Esophagus muscularis mucosa (tissue), 4 donors: ENCODE measurements at regions not wholly inside any gene's neighbourhood (a gene's known extent, or its start where the extent isn't known, plus 50 kb on each side); places are given as distances from the start of the nearest gene placed in this dataset.

Experiments
- DNase-seq: peaks from one replicate; pipeline ENCODE4 v3.0.0-alpha.2; 2017; ENCODE audit errors: extremely low spot score
- H3K27ac ChIP-seq, 4 donors: fragments of 200-600 bp; sonication (generic); replicated peaks in 1 of 4; 1 replicate in 3 of 4; 2 replicates in 1 of 4; pipeline ENCODE4 v1.5.1; 2016 to 2019; ENCODE audit warnings: mild to moderate bottlenecking in 1 of 4
- H3K27me3 ChIP-seq, 4 donors: fragments of 200-600 bp; sonication (generic); one replicate each; pipeline versions ENCODE4 v1.5.1 to v1.6.0; 2016 to 2019
- H3K36me3 ChIP-seq, 4 donors: fragments of 200-600 bp; sonication (generic); one replicate each; pipeline ENCODE4 v1.5.1; 2016 to 2019
- H3K4me1 ChIP-seq, 4 donors: fragments of 200-600 bp; sonication (generic); one replicate each; pipeline ENCODE4 v1.5.1; 2016 to 2019
- H3K4me3 ChIP-seq, 4 donors: fragments of 200-600 bp; sonication (generic); 1 replicate in 2 of 4; 2 replicates in 2 of 4; pipeline ENCODE4 v1.5.1; 2016 to 2019; ENCODE audit warnings: mild to moderate bottlenecking in 4 of 4, moderate library complexity in 1 of 4
- H3K9me3 ChIP-seq, 4 donors: fragments of 200-600 bp; sonication (generic); 1 replicate in 3 of 4; 2 replicates in 1 of 4; pipeline ENCODE4 v1.5.1; 2016 to 2019
- EP300 ChIP-seq: sonication (generic); formaldehyde crosslinking; IDR thresholded peaks from one replicate; pipeline ENCODE4 v1.6.1; 2017; ENCODE audit warnings: antibody characterized with exemption
- POLR2A ChIP-seq: fragments of 450-650 bp; IDR thresholded peaks from one replicate; pipeline ENCODE4 v1.6.1; 2017; ENCODE audit warnings: antibody characterized with exemption, moderate library complexity, mild to moderate bottlenecking, low read depth
- POLR2AphosphoS5 ChIP-seq, 2 donors: sonication (generic); formaldehyde crosslinking; IDR thresholded peaks; one replicate each; pipeline ENCODE4 v1.6.1; 2017; ENCODE audit warnings: antibody characterized with exemption in 2 of 2
- WGBS: methylation state at CpG from one replicate; pipeline ENCODE4 v1.1.5; 2018; 5-methylcytosine and 5-hydroxymethylcytosine counted together
- intact Hi-C: fragments of 100-400 bp; cut with DNase I; formaldehyde crosslinking; loops from one replicate; pipeline ENCODE4 v1.15.1; 2023
- TF ChIP-seq, protein P1 (sequence below), 3 experiments: fragments of 200-600 bp in 2 of 3; fragments of 450-650 bp in 1 of 3; sonication (generic) in 2 of 3; IDR thresholded peaks; one replicate each; pipeline ENCODE4 v1.5.1; 2017 to 2019; ENCODE audit warnings: antibody characterized with exemption in 3 of 3, mild to moderate bottlenecking in 2 of 3, moderate library complexity in 1 of 3

DNA sequence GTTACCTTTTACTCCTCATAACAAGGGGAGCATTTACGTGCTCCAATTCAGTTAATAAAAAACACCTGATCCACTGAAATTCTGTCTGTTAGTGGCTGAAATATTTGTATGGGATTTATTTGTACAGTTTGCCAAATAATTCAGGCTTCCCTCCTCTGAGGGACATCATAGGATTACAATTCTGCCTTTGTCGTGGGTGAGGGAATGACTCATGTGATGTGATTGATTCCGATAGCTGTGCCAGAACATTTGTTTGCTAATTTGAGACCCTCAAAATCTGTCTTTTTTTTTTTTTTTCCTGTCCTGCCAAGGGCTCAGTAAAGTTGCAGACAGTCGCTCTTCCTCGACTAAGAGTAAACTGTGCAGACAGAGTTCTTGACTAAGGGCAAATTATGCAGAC, 612.6 kb upstream of the CDH2 start:
- WGBS = 40% methylated on average over 5 of the region's 5 CpGs
- H3K4me1 ChIP-seq = no peaks in the 10 kb centered on the region
- no peak for DNase-seq
- H3K9me3 ChIP-seq = no peaks in the 10 kb centered on the region
- no peak overlapping the region for H3K27ac ChIP-seq
- no peaks in the 10 kb centered on the region for H3K36me3 ChIP-seq
- no peaks in the 10 kb centered on the region for H3K27me3 ChIP-seq
- no peak overlapping the region for H3K4me3 ChIP-seq
- TF ChIP-seq POLR2A (no peak), POLR2AphosphoS5 (IDR thresholded peaks at IDR 0.05) (no peak), EP300 (no peak)
- TF ChIP-seq, protein P1, sequence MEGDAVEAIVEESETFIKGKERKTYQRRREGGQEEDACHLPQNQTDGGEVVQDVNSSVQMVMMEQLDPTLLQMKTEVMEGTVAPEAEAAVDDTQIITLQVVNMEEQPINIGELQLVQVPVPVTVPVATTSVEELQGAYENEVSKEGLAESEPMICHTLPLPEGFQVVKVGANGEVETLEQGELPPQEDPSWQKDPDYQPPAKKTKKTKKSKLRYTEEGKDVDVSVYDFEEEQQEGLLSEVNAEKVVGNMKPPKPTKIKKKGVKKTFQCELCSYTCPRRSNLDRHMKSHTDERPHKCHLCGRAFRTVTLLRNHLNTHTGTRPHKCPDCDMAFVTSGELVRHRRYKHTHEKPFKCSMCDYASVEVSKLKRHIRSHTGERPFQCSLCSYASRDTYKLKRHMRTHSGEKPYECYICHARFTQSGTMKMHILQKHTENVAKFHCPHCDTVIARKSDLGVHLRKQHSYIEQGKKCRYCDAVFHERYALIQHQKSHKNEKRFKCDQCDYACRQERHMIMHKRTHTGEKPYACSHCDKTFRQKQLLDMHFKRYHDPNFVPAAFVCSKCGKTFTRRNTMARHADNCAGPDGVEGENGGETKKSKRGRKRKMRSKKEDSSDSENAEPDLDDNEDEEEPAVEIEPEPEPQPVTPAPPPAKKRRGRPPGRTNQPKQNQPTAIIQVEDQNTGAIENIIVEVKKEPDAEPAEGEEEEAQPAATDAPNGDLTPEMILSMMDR (IDR thresholded peaks at IDR 0.05) = no peak
- intact Hi-C loops = loop anchor here (10.0 kb wide), 1 partner anchor 65 kb away; no protein-coding TSS in a partner anchor

DNA sequence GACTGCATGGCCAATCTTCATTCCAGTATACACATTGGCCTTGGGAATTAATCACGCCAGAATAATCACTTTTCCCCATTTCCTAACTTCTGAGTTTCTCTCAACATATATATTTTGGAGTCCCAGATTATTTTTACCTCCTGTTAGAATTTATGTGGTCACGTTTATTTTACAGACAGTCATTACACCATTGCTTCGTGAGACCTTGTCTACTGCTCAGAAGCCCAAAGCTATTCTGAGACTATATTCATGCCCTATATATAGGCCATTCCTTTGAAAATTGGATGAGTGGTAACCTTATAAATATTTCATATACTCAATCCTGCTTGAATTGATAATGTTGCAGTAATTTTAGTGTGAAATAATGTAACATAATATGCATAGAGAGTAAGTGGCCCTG, 610.0 kb upstream of the CDH2 start:
- no peak overlapping the region for H3K4me3 ChIP-seq
- TF ChIP-seq, protein P1 (IDR thresholded peaks at IDR 0.05) = no peak
- TF ChIP-seq POLR2A (no peak), POLR2AphosphoS5 (IDR thresholded peaks at IDR 0.05) (no peak), EP300 (no peak)
- 54% methylated on average over 3 of the region's 3 CpGs for WGBS
- H3K4me1 ChIP-seq = no peaks in the 10 kb centered on the region
- no peaks in the 10 kb centered on the region for H3K27me3 ChIP-seq
- H3K9me3 ChIP-seq = no peaks in the 10 kb centered on the region
- no peak for DNase-seq
- no peaks in the 10 kb centered on the region for H3K36me3 ChIP-seq
- intact Hi-C loops = loop anchor here (10.0 kb wide), 1 partner anchor 62 kb away; no protein-coding TSS in a partner anchor
- H3K27ac ChIP-seq = no peak overlapping the region

DNA sequence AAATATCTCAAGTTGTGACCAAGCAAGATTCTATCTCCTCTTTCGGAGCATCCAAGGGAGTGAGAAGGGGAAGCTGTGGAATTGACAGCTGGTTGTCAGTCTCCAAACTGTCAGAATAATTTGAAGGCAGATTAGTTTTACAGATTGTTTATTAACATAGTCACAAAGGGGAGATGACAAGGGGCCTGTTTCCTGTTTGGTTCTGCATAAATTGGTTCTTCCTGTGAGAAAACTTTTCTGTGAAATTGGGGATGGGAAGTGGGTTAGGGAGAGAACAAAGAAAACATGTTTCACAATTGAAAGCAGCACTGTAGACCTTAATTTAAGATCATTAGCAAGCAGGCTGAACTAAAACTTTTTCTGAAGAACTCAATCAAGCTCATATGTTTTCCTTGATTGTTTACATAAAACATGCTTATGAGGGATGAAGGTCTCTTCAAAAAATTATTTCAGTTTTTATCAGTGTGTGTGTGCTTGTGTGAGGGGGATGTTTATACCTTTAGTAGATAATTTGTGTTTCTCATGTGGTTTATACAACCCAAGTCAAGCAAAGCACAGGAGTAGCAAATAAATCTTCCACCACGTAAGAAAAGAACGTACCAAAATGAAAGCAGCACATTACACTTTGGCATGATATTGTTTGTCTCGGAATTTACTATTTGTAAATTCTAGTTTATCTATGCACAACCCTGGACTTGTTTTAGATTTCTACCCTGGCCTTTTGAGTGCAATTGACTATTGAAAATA, 604.9 kb upstream of the CDH2 start:
- H3K27ac ChIP-seq = no peak overlapping the region
- H3K27me3 ChIP-seq = no peaks in the 10 kb centered on the region
- no peaks in the 10 kb centered on the region for H3K9me3 ChIP-seq
- intact Hi-C loops = loop anchor here (10.0 kb wide), 1 partner anchor 57 kb away; no protein-coding TSS in a partner anchor
- no peak for DNase-seq
- no peaks in the 10 kb centered on the region for H3K4me1 ChIP-seq
- no peak for TF ChIP-seq EP300
- no peak for TF ChIP-seq POLR2A
- H3K36me3 ChIP-seq = no peaks in the 10 kb centered on the region
- no peak overlapping the region for H3K4me3 ChIP-seq
- 54% methylated on average over 4 of the region's 4 CpGs for WGBS

DNA sequence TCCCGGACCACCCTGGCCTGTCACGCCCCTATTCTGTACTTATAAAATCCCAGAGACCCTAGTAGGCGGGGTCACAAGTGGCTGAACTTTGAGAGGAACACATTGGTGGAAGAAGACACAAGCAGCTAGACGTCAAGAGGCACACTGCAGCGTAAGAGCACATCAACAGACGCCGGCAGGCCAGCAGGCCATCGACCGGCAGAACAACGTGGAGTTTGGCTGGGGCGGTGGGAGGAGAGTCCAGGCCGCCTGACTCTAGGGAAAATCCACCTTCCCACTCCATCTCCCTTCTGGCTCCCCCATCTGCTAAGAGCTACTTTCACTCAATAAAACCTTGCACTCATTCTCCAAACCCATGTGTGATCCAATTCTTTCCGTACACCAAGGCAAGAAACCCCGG, 601.8 kb upstream of the CDH2 start:
- no peak for TF ChIP-seq POLR2A
- no peak for TF ChIP-seq EP300
- TF ChIP-seq, protein P1 (IDR thresholded peaks at IDR 0.05) = no peak
- no peak for TF ChIP-seq POLR2AphosphoS5 (IDR thresholded peaks at IDR 0.05)
- WGBS = 92% methylated on average over 14 of the region's 14 CpGs
- H3K36me3 ChIP-seq = no peaks in the 10 kb centered on the region
- no peak overlapping the region for H3K27ac ChIP-seq
- no peak for DNase-seq
- no peaks in the 10 kb centered on the region for H3K27me3 ChIP-seq
- intact Hi-C loops = no loop called here
- no peaks in the 10 kb centered on the region for H3K9me3 ChIP-seq
- no peak overlapping the region for H3K4me3 ChIP-seq
- no peaks in the 10 kb centered on the region for H3K4me1 ChIP-seq

DNA sequence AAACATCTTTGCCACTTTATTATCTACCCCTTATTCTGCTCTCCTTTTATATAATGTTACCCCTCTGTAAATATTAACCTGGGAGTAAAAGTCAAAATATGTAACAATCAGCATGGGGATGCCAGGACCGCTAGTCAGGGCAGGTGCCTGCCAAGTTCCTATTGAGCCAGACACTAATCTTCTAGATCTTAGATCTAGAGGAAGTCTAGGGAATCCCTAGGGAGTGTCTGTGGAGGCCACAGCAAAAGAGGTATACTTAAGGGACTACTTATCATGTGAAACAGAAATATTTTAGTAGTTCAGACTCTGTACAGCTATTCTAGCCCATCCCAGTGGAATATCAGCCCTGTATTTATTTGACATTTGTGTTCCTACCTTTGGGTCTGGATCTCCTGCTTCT, 600.8 kb upstream of the CDH2 start:
- no peaks in the 10 kb centered on the region for H3K4me1 ChIP-seq
- no peaks in the 10 kb centered on the region for H3K27me3 ChIP-seq
- no peak overlapping the region for H3K4me3 ChIP-seq
- no peaks in the 10 kb centered on the region for H3K36me3 ChIP-seq
- H3K9me3 ChIP-seq = no peaks in the 10 kb centered on the region
- TF ChIP-seq, protein P1 (IDR thresholded peaks at IDR 0.05) = no peak
- TF ChIP-seq POLR2AphosphoS5 (IDR thresholded peaks at IDR 0.05) (no peak), EP300 (no peak), POLR2A (no peak)
- intact Hi-C loops = no loop called here
- WGBS = 87% methylated on average over 1 of the region's 1 CpG
- no peak for DNase-seq
- H3K27ac ChIP-seq = no peak overlapping the region
